Liver (tissue), 8 donors: ENCODE measurements at regions not wholly inside any gene's neighbourhood (a gene's known extent, or its start where the extent isn't known, plus 50 kb on each side); places are given as distances from the start of the nearest gene placed in this dataset.

Experiments
- DNase-seq: peaks from one replicate; pipeline ENCODE4 v3.0.0-alpha.2; 2017; ENCODE audit warnings: low spot score
- H3K27ac ChIP-seq, 2 donors: one replicate each; pipeline ENCODE4 v1.7.0; 2013; ENCODE audit warnings: inconsistent platforms in 2 of 2, low read length in 2 of 2, control low read depth in 1 of 2, low read depth in 1 of 2, mild to moderate bottlenecking in 1 of 2
- H3K27me3 ChIP-seq, 4 donors: one replicate each; pipeline versions ENCODE4 v1.6.1 to v1.7.0; 2013; ENCODE audit warnings: low read length in 3 of 4, inconsistent platforms in 1 of 4, mild to moderate bottlenecking in 1 of 4, moderate library complexity in 1 of 4; ENCODE audit not compliant: control insufficient read depth in 4 of 4, insufficient read depth in 4 of 4
- H3K36me3 ChIP-seq, 4 donors: one replicate each; pipeline versions ENCODE4 v1.6.1 to v1.7.0; 2013; ENCODE audit warnings: low read length in 3 of 4, mild to moderate bottlenecking in 3 of 4, low read depth in 1 of 4, moderate library complexity in 1 of 4; ENCODE audit not compliant: control insufficient read depth in 4 of 4, insufficient read depth in 3 of 4
- H3K4me1 ChIP-seq, 4 donors: one replicate each; pipeline versions ENCODE4 v1.6.1 to v1.7.0; 2013; ENCODE audit warnings: low read length in 3 of 4, mild to moderate bottlenecking in 3 of 4, moderate library complexity in 1 of 4; ENCODE audit not compliant: control insufficient read depth in 4 of 4, insufficient read depth in 4 of 4
- H3K4me3 ChIP-seq, 3 donors: one replicate each; pipeline versions ENCODE4 v1.6.1 to v1.7.0; 2013; ENCODE audit warnings: low read length in 3 of 3, control low read depth in 1 of 3, low read depth in 1 of 3, mild to moderate bottlenecking in 1 of 3
- H3K9ac ChIP-seq, 2 donors: one replicate each; pipeline ENCODE4 v1.7.0; 2013; ENCODE audit warnings: low read length in 2 of 2, mild to moderate bottlenecking in 2 of 2, moderate library complexity in 2 of 2, control low read depth in 1 of 2, low read depth in 1 of 2
- H3K9me3 ChIP-seq, 4 donors: one replicate each; pipeline versions ENCODE4 v1.6.1 to v1.7.0; 2013; ENCODE audit warnings: low read length in 3 of 4; ENCODE audit not compliant: control insufficient read depth in 4 of 4
- EGR1 ChIP-seq, 2 donors: IDR thresholded peaks; 2 replicates each; pipeline ENCODE4 v1.6.1; 2016 to 2018; ENCODE audit warnings: antibody characterized with exemption in 2 of 2, low read depth in 2 of 2
- FOXA1 ChIP-seq: IDR thresholded peaks from 2 replicates; pipeline ENCODE4 v1.6.1; 2016; ENCODE audit warnings: antibody characterized with exemption
- FOXA2 ChIP-seq: IDR thresholded peaks from 2 replicates; pipeline ENCODE4 v1.6.1; 2016; ENCODE audit warnings: antibody characterized with exemption
- GABPA ChIP-seq, 2 donors: IDR thresholded peaks in 1 of 2; conservative IDR thresholded peaks in 1 of 2; 2 replicates each; pipeline ENCODE4 v1.6.1; 2016; ENCODE audit warnings: antibody characterized with exemption in 2 of 2, mild to moderate bottlenecking in 1 of 2, moderate library complexity in 1 of 2
- HNF4A ChIP-seq, 2 donors: conservative IDR thresholded peaks; 2 replicates each; pipeline ENCODE4 v1.6.1; 2016; ENCODE audit warnings: antibody characterized with exemption in 2 of 2, mild to moderate bottlenecking in 2 of 2
- HNF4G ChIP-seq: IDR thresholded peaks from 2 replicates; pipeline ENCODE4 v1.6.1; 2016; ENCODE audit warnings: antibody characterized with exemption
- JUND ChIP-seq, 2 donors: IDR thresholded peaks; 2 replicates each; pipeline ENCODE4 v1.6.1; 2016; ENCODE audit warnings: antibody characterized with exemption in 2 of 2
- NR2F2 ChIP-seq: IDR thresholded peaks from 2 replicates; pipeline ENCODE4 v1.6.1; 2016; ENCODE audit warnings: antibody characterized with exemption
- RAD21 ChIP-seq, 2 donors: IDR thresholded peaks; 2 replicates each; pipeline ENCODE4 v1.6.1; 2016; ENCODE audit warnings: antibody characterized with exemption in 2 of 2, mild to moderate bottlenecking in 2 of 2
- RXRA ChIP-seq, 2 donors: IDR thresholded peaks; 2 replicates each; pipeline ENCODE4 v1.6.1; 2017 to 2018; ENCODE audit warnings: antibody characterized with exemption in 2 of 2, mild to moderate bottlenecking in 1 of 2
- SP1 ChIP-seq: IDR thresholded peaks from 2 replicates; pipeline ENCODE4 v1.6.1; 2018; ENCODE audit warnings: antibody characterized with exemption, mild to moderate bottlenecking
- TAF1 ChIP-seq: conservative IDR thresholded peaks from 2 replicates; pipeline ENCODE4 v1.6.1; 2016; ENCODE audit warnings: antibody characterized with exemption, mild to moderate bottlenecking
- YY1 ChIP-seq: IDR thresholded peaks from 2 replicates; pipeline ENCODE4 v1.6.1; 2016; ENCODE audit warnings: antibody characterized with exemption, mild to moderate bottlenecking
- WGBS: extraction: QIAGEN DNeasy Blood & Tissue Kit; methylation state at CpG from one replicate; pipeline ENCODE4 v1.1.7; 2013; 5-methylcytosine and 5-hydroxymethylcytosine counted together
- TF ChIP-seq, protein P1 (sequence below): IDR thresholded peaks from 2 replicates; pipeline ENCODE4 v1.6.1; 2016; ENCODE audit warnings: antibody characterized with exemption
- TF ChIP-seq, protein P2 (sequence below): IDR thresholded peaks from 2 replicates; pipeline ENCODE4 v1.6.1; 2016; ENCODE audit warnings: antibody characterized with exemption
- TF ChIP-seq, protein P3 (sequence below): IDR thresholded peaks from 2 replicates; pipeline ENCODE4 v1.6.1; 2016; ENCODE audit warnings: antibody characterized with exemption, mild to moderate bottlenecking
- TF ChIP-seq, protein P4 (sequence below): IDR thresholded peaks from 2 replicates; pipeline ENCODE4 v1.6.1; 2016; ENCODE audit warnings: antibody characterized with exemption
- TF ChIP-seq, protein P5 (sequence below): fragments of 150-350 bp; IDR thresholded peaks from 2 replicates; pipeline ENCODE4 v1.5.1; 2017; ENCODE audit warnings: improper control_type of control experiment, low read depth, low read length; ENCODE audit not compliant: missing input control
- donor health status: healthy.
- donor health status: healthy.
- donor health status: healthy.
- donor health status: healthy.
- donor health status: healthy.

DNA sequence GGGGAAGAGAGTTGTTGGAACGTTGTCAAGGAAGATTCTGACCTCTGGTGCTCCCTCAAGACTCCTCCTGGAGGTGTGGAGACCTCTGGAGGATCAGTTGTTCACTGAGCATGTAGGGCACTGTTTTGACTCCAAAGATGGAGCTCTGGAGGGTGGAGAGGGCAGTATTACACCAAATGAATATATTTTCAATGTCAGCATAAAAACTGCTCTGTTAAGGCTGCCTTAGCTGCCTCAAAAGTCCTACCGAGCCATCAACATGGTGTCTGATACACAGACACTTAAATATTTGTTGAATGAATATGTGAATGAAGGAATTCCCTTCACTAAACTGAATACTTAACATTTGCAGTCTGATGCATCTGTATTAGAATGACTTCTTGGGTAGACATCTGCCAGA lies 144.2 kb upstream of the SPON1 start:
- WGBS = 45% methylated on average over 2 of the region's 2 CpGs
- DNase-seq = no peak
- Histone ChIP-seq H3K4me3 (no peak overlapping the region), H3K36me3 (no peaks in the 10 kb centered on the region), H3K4me1 (no peaks in the 10 kb centered on the region), H3K9me3 (no peaks in the 10 kb centered on the region), H3K27ac (no peak overlapping the region), H3K9ac (no peak overlapping the region), H3K27me3 (peaks cover 0 to 2% (median 0%) of the 10 kb centered on the region in 4 donors)
- TF ChIP-seq HNF4G (no peak), TAF1 (no peak), YY1 (no peak), SP1 (no peak), HNF4A (conservative IDR thresholded peaks at IDR 0.05) (no peak), GABPA (IDR thresholded peaks at IDR 0.05 in 1 of 2, conservative IDR thresholded peaks at IDR 0.05 in 1 of 2) (no peak), FOXA1 (no peak)

DNA sequence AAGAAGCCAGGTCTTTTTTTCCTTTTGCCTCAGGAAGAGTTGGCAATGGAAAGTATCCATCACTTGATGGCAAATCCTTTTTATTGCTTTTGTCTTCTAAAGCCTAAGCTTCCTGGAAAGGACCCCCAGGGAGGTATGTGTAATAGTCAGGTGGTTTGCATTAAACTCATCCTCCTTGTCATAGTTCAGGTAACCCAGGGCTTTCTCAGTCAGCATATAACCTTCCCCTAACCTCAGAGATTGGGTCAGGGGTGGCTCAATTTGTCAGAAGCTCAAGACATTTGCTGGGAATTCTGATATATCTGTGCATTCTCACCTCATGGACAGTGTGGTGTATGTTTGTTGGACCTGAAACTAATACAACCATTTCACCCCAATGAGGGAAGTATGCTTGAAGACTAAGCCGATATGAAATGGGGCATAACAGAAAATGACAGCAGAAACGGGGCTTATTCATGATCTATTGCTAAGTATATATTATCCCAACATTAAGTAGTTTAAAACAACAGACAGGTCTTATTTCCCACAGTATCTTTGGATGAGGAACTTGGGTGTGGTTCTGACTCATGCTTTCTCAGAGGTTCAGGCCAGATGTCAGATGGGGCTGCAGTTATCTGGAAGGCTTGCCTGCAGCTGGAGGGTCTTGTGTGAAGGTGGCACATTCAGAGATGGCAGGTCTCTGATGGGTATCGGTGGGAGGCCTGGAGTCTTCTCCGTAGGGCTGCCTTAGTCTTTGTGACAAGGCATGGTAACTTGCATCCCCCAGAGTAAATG lies 135.8 kb upstream of the SPON1 start:
- WGBS = 72% methylated on average over 4 of the region's 4 CpGs
- Histone ChIP-seq H3K27ac (no peak overlapping the region), H3K27me3 (peaks cover 0 to 7% (median 1%) of the 10 kb centered on the region in 4 donors), H3K4me1 (no peaks in the 10 kb centered on the region), H3K36me3 (no peaks in the 10 kb centered on the region), H3K4me3 (no peak overlapping the region), H3K9ac (no peak overlapping the region), H3K9me3 (no peaks in the 10 kb centered on the region)
- no peak for TF ChIP-seq FOXA2
- no peak for TF ChIP-seq EGR1 (IDR thresholded peaks at IDR 0.05; ENCODE audit: low read depth in 2 of 2)
- no peak for TF ChIP-seq FOXA1
- TF ChIP-seq, protein P1, sequence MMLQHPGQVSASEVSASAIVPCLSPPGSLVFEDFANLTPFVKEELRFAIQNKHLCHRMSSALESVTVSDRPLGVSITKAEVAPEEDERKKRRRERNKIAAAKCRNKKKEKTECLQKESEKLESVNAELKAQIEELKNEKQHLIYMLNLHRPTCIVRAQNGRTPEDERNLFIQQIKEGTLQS = no peak
- no peak for TF ChIP-seq YY1
- TF ChIP-seq SP1 = no peak
- TF ChIP-seq, protein P2, sequence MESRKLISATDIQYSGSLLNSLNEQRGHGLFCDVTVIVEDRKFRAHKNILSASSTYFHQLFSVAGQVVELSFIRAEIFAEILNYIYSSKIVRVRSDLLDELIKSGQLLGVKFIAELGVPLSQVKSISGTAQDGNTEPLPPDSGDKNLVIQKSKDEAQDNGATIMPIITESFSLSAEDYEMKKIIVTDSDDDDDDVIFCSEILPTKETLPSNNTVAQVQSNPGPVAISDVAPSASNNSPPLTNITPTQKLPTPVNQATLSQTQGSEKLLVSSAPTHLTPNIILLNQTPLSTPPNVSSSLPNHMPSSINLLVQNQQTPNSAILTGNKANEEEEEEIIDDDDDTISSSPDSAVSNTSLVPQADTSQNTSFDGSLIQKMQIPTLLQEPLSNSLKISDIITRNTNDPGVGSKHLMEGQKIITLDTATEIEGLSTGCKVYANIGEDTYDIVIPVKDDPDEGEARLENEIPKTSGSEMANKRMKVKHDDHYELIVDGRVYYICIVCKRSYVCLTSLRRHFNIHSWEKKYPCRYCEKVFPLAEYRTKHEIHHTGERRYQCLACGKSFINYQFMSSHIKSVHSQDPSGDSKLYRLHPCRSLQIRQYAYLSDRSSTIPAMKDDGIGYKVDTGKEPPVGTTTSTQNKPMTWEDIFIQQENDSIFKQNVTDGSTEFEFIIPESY = no peak
- TF ChIP-seq JUND (IDR thresholded peaks at IDR 0.05) = no peak
- TF ChIP-seq TAF1 = no peak
- TF ChIP-seq, protein P3, sequence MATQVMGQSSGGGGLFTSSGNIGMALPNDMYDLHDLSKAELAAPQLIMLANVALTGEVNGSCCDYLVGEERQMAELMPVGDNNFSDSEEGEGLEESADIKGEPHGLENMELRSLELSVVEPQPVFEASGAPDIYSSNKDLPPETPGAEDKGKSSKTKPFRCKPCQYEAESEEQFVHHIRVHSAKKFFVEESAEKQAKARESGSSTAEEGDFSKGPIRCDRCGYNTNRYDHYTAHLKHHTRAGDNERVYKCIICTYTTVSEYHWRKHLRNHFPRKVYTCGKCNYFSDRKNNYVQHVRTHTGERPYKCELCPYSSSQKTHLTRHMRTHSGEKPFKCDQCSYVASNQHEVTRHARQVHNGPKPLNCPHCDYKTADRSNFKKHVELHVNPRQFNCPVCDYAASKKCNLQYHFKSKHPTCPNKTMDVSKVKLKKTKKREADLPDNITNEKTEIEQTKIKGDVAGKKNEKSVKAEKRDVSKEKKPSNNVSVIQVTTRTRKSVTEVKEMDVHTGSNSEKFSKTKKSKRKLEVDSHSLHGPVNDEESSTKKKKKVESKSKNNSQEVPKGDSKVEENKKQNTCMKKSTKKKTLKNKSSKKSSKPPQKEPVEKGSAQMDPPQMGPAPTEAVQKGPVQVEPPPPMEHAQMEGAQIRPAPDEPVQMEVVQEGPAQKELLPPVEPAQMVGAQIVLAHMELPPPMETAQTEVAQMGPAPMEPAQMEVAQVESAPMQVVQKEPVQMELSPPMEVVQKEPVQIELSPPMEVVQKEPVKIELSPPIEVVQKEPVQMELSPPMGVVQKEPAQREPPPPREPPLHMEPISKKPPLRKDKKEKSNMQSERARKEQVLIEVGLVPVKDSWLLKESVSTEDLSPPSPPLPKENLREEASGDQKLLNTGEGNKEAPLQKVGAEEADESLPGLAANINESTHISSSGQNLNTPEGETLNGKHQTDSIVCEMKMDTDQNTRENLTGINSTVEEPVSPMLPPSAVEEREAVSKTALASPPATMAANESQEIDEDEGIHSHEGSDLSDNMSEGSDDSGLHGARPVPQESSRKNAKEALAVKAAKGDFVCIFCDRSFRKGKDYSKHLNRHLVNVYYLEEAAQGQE = no peak
- TF ChIP-seq RAD21 (IDR thresholded peaks at IDR 0.05) = no peak
- TF ChIP-seq HNF4G = no peak
- TF ChIP-seq, protein P4, sequence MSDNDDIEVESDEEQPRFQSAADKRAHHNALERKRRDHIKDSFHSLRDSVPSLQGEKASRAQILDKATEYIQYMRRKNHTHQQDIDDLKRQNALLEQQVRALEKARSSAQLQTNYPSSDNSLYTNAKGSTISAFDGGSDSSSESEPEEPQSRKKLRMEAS = no peak
- no peak for TF ChIP-seq NR2F2
- no peak for TF ChIP-seq RXRA (IDR thresholded peaks at IDR 0.05)
- TF ChIP-seq, protein P5, sequence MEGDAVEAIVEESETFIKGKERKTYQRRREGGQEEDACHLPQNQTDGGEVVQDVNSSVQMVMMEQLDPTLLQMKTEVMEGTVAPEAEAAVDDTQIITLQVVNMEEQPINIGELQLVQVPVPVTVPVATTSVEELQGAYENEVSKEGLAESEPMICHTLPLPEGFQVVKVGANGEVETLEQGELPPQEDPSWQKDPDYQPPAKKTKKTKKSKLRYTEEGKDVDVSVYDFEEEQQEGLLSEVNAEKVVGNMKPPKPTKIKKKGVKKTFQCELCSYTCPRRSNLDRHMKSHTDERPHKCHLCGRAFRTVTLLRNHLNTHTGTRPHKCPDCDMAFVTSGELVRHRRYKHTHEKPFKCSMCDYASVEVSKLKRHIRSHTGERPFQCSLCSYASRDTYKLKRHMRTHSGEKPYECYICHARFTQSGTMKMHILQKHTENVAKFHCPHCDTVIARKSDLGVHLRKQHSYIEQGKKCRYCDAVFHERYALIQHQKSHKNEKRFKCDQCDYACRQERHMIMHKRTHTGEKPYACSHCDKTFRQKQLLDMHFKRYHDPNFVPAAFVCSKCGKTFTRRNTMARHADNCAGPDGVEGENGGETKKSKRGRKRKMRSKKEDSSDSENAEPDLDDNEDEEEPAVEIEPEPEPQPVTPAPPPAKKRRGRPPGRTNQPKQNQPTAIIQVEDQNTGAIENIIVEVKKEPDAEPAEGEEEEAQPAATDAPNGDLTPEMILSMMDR = no peak
- TF ChIP-seq HNF4A (conservative IDR thresholded peaks at IDR 0.05) = no peak
- no peak for TF ChIP-seq GABPA (IDR thresholded peaks at IDR 0.05 in 1 of 2, conservative IDR thresholded peaks at IDR 0.05 in 1 of 2)
- no peak for DNase-seq
